Activated T-helper 1 cell treated with anti-CD3 and anti-CD28 coated beads, Interleukin-12 subunit alpha, Interleukin-12 subunit beta, Interleukin-2, Interleukin-4 antibody, amounts not matched to agents 30 ng/mL and 10 ng/mL and 1 ng/mL, durations not matched to agents 14 hours and 24 hours and 36 hours (primary cell): ENCODE measurements at regions not wholly inside any gene's neighbourhood (a gene's known extent, or its start where the extent isn't known, plus 50 kb on each side); places are given as distances from the start of the nearest gene placed in this dataset.

Experiments used
- DNase-seq: peaks from one replicate; pipeline ENCODE4 v3.0.0; 2021; ENCODE audit warnings: low spot score
- H3K27ac Mint-ChIP-seq: one replicate; pipeline ENCODE4 v1.8.0; 2021; ENCODE audit warnings: mild to moderate bottlenecking, mixed read lengths
- H3K27me3 Mint-ChIP-seq: one replicate; pipeline ENCODE4 v1.8.0; 2022; ENCODE audit warnings: mild to moderate bottlenecking, moderate library complexity, mixed read lengths; ENCODE audit not compliant: insufficient read depth
- H3K36me3 Mint-ChIP-seq: one replicate; pipeline ENCODE4 v1.8.0; 2021; ENCODE audit warnings: low read depth, mixed read lengths
- H3K4me1 Mint-ChIP-seq: one replicate; pipeline ENCODE4 v1.8.0; 2021; ENCODE audit warnings: low read depth, mixed read lengths
- H3K4me3 Mint-ChIP-seq: one replicate; pipeline ENCODE4 v1.8.0; 2021; ENCODE audit warnings: mild to moderate bottlenecking, moderate library complexity, mixed read lengths
- H3K9me3 Mint-ChIP-seq: one replicate; pipeline ENCODE4 v1.8.0; 2021; ENCODE audit warnings: mixed read lengths
- intact Hi-C: fragments of 100-400 bp; cut with micrococcal nuclease; formaldehyde crosslinking; loops from one replicate; pipeline ENCODE4 v1.15.1; 2024

DNA sequence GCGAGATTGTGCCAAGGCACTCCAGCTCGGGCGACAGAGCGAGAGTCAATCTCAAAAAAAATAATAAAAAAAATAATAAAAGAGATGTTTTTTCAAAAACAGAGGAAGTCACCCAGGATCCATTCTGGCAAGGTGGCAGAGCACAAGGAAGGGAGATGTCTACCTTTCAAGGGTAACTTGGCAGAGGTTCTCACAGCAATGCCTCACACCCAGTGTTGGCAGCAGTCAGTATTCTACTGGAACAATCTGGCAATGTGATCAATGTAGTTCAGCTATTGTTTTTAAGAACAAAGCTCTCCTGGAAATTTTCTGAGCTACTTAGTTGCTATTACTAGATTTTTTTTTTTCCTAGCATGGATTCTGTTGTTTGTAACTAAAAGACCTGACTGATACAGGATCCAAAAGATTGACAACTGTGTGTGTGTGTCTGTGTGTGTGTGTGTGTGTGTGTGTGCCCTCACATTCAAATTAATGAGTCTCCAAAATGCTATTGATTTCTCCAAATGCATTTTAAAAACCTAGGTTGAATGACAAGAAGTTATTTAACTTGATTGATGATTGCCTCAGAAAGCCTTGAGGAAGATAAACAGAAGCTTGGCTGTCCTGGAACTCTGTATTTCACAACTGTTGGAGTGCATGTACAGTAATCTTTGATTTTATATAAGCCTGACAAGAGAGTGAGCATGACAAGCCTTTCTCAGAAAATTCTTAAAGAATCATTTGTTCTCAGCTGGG is 114.1 kb upstream of the RREB1 start:
- Mint-ChIP-seq H3K4me1 (no peaks in the 10 kb centered on the region), H3K36me3 (no peaks in the 10 kb centered on the region), H3K27ac (no peak overlapping the region), H3K27me3 (peaks cover 31% of the 10 kb centered on the region), H3K9me3 (no peaks in the 10 kb centered on the region), H3K4me3 (no peak overlapping the region)
- DNase-seq: no peak
- intact Hi-C loops: no loop called here

DNA sequence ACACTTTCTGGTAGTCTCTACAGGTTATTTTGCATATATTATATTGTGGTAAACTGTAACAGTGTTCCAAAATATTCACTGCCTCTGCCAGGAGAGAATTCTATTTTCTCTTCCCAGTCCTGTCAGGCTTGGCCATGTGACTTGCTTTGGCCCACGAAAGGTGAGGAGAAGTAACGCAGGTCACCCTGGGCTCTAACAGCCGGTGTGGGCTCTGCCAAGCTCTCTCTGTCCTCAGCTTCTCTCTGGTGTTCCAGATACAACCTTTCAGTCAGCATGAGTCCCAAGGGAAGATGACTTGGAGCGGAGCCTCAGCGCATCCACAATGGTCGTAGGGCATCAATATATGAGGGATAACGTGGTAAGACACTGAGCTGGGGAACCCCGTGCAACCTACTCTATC is 113.0 kb upstream of the RREB1 start:
- Mint-ChIP-seq H3K9me3 (no peaks in the 10 kb centered on the region), H3K27ac (no peak overlapping the region), H3K27me3 (peaks cover 28% of the 10 kb centered on the region), H3K36me3 (no peaks in the 10 kb centered on the region), H3K4me1 (no peaks in the 10 kb centered on the region), H3K4me3 (no peak overlapping the region)
- intact Hi-C loops: no loop called here
- DNase-seq: no peak

DNA sequence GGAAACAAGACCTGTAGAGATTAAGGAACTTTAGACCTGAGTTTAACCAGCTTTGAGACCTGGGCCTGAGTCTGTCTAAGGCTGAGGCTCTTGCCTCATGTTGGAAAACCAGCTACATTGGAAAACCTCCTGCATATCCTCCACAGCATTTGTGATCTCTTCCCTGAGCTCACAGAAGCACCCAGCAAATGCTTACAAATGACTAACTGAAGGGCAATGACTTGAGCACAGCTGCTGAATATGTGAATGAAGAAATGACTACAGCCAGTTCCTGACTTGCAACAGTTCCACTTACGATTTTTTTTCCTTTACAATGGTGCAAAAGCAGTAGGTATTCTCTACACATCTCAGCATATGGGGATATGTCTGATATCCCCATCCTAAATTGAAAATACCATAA is 112.4 kb upstream of the RREB1 start:
- Mint-ChIP-seq H3K27ac (no peak overlapping the region), H3K4me3 (no peak overlapping the region), H3K36me3 (no peaks in the 10 kb centered on the region), H3K27me3 (peaks cover 28% of the 10 kb centered on the region), H3K4me1 (no peaks in the 10 kb centered on the region), H3K9me3 (no peaks in the 10 kb centered on the region)
- intact Hi-C loops: no loop called here
- no peak for DNase-seq

DNA sequence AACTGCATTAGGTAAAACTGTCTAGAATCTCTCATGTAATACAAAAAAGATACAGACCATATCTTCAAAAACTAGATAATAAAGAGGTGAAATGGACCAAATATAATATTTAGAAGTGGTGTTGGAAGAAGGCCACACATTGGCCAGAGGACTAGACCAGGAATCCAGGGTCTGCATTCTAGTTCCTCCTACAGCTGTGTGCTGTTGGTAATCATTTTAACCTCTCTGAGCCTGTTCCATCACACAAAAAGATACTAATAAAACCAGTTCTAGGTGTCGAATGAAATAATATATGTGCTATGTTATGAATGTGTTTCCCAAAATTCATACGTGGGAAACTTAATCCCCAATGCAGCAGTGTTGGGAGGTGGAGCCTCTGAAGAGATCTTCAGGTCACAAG is 111.6 kb upstream of the RREB1 start:
- no peak for DNase-seq
- peaks cover 26% of the 10 kb centered on the region for H3K27me3 Mint-ChIP-seq
- H3K9me3 Mint-ChIP-seq: no peaks in the 10 kb centered on the region
- no peaks in the 10 kb centered on the region for H3K4me1 Mint-ChIP-seq
- no peak overlapping the region for H3K4me3 Mint-ChIP-seq
- H3K27ac Mint-ChIP-seq: no peak overlapping the region
- no peaks in the 10 kb centered on the region for H3K36me3 Mint-ChIP-seq
- intact Hi-C loops: no loop called here

DNA sequence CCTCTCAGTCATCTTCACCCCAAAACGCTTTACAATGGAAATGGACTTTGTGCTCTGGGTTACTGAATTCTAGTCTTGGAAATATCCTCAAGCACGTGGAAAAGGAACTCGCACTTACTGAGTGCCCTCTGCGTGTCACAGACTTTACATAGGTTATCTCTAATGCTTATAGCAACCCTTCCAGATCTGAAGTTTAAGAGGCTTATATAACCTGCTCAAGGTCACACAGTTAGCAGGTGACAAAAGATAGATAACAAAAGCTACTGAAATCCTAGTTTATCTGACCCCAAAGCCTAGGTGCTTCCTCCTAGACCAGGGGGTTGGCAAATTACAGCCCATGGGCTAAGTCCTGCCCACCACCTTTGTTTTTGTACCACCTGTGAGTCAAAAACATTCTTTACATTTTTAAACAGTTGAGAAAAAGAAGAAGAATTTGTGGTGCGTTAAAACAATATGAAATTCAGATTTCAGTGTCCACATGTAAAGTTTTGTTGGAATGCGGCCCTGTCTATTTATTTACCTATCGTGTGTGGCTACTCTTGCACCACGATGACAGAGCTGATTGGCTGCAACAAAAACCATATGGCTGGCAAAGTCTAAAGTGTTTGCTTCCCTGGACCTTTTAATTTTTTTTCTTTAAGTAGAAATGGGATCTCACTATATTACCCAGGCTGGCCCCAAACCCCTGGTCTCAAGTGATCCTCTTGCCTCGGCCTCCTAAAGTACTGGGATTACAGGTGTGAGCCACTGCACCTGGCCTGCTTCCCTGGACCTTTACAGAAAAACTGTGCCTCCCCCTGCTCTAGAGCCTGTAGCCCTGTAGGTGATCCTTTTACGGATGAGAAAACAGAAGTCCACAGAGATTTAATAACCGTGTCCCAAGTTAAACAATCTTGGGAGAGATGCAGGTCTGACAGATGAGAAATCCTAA is 110.2 kb upstream of the RREB1 start:
- intact Hi-C loops: no loop called here
- Mint-ChIP-seq H3K27ac (no peak overlapping the region), H3K9me3 (no peaks in the 10 kb centered on the region), H3K27me3 (peaks cover 26% of the 10 kb centered on the region), H3K36me3 (no peaks in the 10 kb centered on the region), H3K4me3 (no peak overlapping the region), H3K4me1 (no peaks in the 10 kb centered on the region)
- DNase-seq: no peak

DNA sequence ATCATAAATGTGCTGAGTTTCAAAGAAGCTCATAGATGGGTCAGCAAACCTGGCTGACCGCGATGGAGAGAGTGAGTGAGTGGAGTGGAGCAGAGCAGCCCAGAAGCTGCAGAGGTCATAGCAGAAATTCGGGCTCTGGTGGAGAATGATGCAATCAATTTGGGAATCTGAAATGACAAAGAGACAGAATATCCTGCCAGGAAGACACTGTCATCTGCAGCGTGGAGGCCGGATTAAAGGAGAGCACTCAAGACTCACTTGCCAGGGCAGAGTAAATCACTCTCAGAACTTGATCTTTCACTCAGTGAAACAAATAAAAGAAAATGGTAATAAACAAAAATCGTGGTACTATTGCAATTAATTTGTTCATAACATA is 109.6 kb upstream of the RREB1 start:
- Mint-ChIP-seq H3K27ac (no peak overlapping the region), H3K9me3 (no peaks in the 10 kb centered on the region), H3K27me3 (peaks cover 25% of the 10 kb centered on the region), H3K36me3 (no peaks in the 10 kb centered on the region), H3K4me3 (no peak overlapping the region), H3K4me1 (no peaks in the 10 kb centered on the region)
- no peak for DNase-seq
- intact Hi-C loops: no loop called here

DNA sequence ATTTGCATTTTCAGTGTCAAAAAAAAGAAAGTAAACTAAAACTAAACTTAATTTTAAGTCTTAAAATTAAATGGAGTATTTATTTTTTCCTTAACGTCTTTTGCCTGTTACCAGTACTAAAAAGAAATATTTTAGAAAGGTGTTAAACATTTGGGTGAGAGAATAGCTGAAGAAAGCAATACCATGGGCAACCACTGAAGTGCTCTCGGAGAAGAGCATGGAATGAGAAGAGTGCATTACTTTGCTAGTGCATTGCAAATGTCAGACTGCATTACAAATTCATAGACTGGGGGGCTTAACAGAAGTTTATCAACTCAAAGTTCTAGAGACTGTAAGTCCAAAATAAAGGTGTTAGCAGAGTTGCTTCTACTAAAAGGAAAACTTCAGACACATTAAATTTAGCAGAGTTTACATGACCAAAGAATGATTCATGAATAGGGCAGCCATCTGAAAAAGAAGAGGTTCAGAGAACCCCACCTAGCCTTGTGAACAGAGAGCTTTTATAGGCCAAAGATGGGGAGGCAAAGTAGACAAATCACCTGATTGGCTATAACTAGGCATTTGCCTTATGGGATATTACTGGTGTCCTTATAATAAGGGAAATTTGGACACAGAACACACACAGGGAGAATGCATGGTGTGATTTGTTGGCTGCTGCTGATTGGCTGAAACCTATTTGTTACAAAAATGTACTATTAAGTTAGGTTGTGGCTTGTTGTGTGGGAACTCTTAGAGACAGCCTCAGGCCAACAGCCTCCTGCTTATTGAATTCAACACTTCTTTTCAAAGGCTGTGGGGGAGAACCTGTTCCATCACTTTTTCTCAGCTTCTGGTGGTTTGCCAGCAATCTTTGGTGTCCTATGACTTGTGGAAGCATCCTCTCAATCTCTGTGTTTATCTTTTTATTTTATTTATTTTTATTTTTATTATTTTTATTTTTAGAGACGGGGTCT is 106.7 kb upstream of the RREB1 start:
- Mint-ChIP-seq H3K9me3 (no peaks in the 10 kb centered on the region), H3K27ac (no peak overlapping the region), H3K4me1 (no peaks in the 10 kb centered on the region), H3K4me3 (no peak overlapping the region), H3K27me3 (peaks cover 16% of the 10 kb centered on the region), H3K36me3 (no peaks in the 10 kb centered on the region)
- intact Hi-C loops: loop anchor here (10.0 kb wide), 1 partner anchor 326 kb away; no protein-coding TSS in a partner anchor
- DNase-seq: no peak

DNA sequence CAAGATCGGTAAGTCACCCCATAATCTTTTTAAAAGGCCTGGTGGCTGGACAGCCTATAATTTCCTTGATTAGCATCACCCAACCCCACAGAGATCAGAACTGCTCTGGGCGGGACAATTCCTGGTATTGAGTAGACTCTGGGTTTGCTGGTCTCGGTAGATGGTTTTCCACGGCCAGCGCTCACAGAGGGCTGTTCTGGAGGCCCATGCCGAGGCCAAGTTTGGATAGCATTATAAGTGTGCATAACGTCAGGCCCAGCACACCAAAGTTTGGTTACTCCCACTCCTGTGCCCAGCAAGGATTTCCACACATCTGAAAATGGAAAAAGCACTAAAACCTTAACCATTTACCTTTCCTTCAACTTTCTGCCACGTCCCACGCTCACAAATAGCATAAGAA is 104.7 kb upstream of the RREB1 start:
- Mint-ChIP-seq H3K27me3 (peaks cover 17% of the 10 kb centered on the region), H3K4me3 (no peak overlapping the region), H3K27ac (no peak overlapping the region), H3K4me1 (no peaks in the 10 kb centered on the region), H3K36me3 (no peaks in the 10 kb centered on the region), H3K9me3 (no peaks in the 10 kb centered on the region)
- no peak for DNase-seq
- intact Hi-C loops: loop anchor here (10.0 kb wide), 1 partner anchor 328 kb away; no protein-coding TSS in a partner anchor

DNA sequence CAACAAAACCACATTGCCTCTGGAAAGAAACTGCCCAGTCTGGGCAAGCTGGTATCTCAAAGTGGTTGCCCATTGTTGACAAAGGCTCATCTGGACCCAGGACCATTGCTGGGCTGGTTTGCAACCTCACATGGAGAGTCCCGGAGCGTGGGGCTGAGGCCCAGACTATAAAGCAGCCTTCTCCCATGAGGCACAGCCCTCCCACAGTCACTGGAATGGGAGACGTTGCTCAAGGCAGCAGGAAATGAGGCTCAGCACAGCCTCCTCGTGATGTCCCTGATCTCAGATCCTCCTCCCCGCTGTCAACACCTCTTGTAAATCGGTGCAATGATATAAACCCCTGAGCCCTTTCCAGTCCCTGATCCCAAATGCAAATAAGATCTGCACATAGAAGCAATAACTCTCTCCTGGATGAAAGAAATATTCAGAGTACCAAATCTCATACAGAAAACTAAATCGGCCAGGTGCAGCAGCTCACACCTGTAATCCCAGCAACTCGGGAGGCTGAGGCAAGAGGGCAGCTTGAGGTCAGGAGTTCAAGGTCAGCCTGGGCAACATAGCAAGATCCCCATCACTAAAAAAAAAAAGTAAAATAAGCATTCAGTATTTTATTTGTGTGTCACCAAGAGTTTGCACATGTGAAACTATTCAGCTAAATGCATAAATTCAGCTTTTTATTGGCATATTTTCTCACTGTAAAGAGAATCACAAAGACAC is 103.0 kb upstream of the RREB1 start:
- no peak overlapping the region for H3K4me3 Mint-ChIP-seq

DNA sequence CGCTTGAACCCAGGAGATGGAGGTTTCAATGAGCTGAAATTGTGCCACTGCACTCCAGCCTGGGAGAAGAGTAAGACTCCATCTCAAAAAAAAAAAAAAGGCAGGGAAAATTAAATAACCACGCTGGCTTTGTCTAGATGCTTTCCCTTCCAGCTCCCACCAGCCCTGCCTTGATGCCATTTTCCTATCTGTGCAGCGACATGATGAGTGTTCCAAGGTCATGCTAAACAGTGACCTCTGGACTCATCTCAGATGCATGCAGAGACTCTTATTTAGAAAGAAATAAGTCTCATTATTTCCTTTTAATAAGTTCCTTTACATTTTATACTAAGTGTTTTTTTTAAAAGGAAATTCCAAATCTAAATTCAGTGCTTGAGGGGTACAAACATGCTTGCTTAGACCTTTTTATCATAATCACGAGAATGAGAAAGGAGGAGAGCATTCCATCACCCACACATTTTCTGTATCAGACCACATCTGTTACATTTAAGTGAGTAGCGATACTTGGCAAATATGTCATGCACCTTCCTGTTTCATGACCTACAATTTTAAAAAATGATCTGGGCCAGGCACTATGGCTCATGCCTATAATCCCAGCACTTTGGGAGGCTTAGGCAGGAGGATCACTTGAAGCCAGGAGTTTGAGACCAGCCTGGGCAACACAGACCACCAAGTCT is 101.1 kb upstream of the RREB1 start:
- intact Hi-C loops: loop anchor here (10.0 kb wide), 1 partner anchor 332 kb away; no protein-coding TSS in a partner anchor
- Mint-ChIP-seq H3K4me1 (no peaks in the 10 kb centered on the region), H3K4me3 (no peak overlapping the region), H3K27me3 (peaks cover 18% of the 10 kb centered on the region), H3K27ac (no peak overlapping the region), H3K9me3 (no peaks in the 10 kb centered on the region), H3K36me3 (no peaks in the 10 kb centered on the region)
- DNase-seq: no peak

More for the DNA sequence above, 103.0 kb upstream of the RREB1 start:
- DNase-seq: no peak
- Mint-ChIP-seq H3K9me3 (no peaks in the 10 kb centered on the region), H3K4me1 (no peaks in the 10 kb centered on the region), H3K27ac (no peak overlapping the region), H3K27me3 (peaks cover 18% of the 10 kb centered on the region), H3K36me3 (no peaks in the 10 kb centered on the region)
- intact Hi-C loops: loop anchor here (10.0 kb wide), 1 partner anchor 330 kb away; no protein-coding TSS in a partner anchor

DNA sequence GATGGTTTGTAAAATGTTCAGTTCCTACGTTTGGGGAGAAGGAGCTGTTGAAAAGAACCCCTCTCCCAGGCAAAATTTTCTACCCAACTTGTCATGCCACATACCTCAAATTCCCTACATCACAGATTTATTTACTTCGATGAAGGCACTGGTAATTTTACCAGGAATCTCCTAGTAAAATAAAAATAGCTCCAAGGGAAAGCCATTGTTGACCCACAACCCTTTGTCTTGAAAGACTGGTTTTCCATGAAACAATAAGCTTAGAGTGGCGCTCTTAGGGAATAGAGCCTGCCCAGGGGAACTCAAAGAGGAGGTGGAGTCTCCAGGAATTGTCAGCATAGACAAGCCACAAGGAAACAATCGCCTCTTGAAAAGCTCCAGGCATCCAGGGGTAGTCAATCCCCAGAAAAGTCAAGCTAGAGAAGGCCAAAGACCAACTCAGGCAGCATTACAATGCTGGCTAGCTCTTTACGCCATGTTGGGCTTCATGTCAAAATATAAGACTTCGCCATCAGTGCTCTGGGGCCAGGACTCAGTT is 99.2 kb upstream of the RREB1 start:
- no peak overlapping the region for H3K27ac Mint-ChIP-seq
- intact Hi-C loops: loop anchor here (10.0 kb wide), 1 partner anchor 334 kb away; no protein-coding TSS in a partner anchor
- no peak for DNase-seq
- H3K27me3 Mint-ChIP-seq: peaks cover 22% of the 10 kb centered on the region
- no peaks in the 10 kb centered on the region for H3K4me1 Mint-ChIP-seq
- H3K36me3 Mint-ChIP-seq: no peaks in the 10 kb centered on the region
- H3K4me3 Mint-ChIP-seq: no peak overlapping the region
- H3K9me3 Mint-ChIP-seq: no peaks in the 10 kb centered on the region
